Myocyte (in vitro differentiated cells): ENCODE measurements at regions not wholly inside any gene's neighbourhood (a gene's known extent, or its start where the extent isn't known, plus 50 kb on each side); places are given as distances from the start of the nearest gene placed in this dataset.

Experiments used
- DNase-seq: peaks from one replicate; pipeline ENCODE4 v3.0.0-alpha.2; 2012; ENCODE audit warnings: low read depth

DNA sequence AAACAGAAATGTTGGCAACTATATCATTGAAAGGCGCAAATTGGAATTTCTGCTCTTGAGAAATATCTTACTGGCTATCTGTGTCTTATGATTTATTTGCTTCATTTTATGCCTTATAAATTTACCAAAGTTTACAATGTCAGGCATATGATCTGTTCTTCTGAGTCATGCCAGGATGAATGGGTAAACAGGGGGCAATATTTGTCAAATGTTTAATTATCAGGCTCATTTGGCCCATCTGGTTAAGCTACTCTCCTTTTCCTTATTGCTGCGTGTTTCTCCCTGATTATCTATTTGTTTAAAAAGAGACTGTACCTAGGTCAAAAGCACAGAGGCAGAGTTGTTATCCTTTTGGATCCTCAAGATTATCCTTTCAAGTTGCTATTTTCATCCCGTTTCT is 903.8 kb upstream of the PCDH10 start:
- DNase-seq = no peak

DNA sequence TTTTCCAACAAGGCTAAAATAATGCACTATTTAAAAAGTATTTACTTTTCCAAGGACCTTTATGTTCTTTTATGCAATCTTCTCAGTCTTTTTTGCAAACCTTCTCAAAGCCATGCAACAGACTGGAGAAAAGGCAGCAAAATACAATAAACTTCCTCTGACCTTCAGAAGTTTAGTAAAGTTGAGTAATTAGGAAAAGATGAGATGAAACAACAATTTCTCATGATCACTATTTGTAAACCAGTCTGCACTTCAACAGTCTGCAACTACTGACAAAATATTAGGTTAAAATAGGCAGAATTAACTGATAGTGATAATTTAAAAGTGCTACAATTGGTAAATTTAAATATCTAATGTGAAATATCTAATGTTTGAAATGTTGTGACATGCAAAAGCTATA is 884.9 kb upstream of the PCDH10 start:
- DNase-seq = no peak

DNA sequence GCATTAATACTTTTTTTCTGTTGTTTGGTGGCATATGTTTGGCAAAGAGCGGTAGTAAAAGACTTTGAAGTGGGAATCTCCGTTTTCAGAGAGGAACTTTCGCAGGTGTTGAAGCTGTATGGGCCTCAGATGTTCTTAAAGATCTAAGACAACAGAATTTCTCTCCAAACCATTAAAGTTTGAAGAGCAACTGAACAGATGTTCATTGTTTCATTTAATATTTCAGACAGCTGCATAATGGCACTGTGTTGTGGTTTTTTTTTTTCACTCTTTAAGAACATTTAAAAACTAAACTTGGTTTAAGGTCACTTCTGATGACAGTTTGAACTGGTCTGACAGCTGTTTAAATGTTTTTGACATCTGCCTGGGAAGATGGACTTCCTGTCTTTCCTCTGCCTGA is 882.7 kb upstream of the PCDH10 start:
- DNase-seq = no peak

DNA sequence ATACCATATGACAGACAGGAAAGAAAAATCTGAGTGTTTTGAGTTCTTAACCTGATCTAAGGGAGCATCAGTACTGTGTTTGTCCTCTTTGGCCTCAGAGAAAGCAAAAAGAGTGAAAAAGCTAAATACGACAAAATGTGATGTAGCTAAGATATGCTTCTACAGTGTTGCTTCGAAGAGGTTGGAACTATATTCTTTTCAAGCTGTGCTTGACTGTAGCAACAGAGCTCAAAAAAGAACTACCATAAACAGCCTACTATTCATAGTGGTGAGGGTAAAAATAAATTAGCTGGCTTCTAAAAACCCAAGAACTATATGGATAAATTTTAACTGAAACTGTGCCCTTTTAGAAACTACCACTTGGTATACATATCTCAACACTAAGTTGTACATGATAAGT is 881.8 kb upstream of the PCDH10 start:
- no peak for DNase-seq

DNA sequence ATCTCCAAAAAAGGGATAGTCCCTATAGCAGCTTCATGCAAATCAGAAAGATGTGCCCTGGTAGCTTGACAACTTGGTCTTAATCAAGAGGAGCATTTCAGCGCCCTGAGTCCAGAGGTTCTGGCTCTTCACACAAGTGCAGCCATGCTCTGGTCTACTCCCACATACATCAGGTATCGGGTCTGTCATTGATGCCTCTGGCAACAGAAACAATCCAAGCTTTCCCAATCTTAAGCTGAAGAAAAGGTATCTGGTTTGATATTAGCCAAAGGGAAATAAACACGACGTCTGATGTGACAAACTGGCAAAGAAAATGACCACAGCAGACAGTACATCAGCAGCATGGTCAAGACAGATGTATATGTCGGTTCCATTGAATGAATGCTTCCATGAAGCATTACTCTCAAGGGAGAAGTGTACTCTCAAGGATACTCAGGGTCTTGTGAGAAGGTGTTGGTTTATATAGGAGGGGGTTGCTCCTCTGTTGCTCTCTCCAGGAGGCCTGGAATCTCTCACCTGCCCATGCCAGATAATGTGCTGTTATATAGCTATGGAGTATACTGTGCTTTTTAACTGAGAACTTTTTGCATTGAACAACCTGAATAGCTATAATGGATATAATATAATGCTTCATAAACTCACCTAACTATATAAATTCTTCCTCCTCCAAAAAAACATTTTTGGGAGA is 879.6 kb upstream of the PCDH10 start:
- DNase-seq = no peak

DNA sequence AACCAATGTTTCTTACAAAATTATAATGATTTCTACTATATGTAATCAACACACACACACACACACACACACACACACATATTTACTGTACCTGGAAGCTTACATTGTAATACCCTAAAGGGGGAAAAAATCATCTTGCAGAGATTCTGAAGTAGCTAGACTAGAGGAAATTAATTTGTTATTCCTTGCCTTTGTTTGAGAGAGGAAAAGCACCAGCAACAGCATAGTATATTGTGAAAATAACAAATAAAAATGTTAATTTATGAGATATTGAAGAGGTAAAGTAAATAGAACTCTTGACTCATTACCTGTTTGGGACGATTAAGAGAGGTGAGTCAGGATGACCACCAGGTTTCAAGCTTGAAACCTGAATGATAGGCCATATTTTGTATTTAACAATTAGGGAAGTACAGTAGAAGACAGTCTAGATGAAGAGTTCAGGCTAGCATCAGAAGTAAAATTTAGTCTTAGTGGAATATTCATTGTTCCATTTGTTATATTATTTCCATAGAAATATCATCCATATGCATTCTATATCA is 873.4 kb upstream of the PCDH10 start:
- DNase-seq = no peak

DNA sequence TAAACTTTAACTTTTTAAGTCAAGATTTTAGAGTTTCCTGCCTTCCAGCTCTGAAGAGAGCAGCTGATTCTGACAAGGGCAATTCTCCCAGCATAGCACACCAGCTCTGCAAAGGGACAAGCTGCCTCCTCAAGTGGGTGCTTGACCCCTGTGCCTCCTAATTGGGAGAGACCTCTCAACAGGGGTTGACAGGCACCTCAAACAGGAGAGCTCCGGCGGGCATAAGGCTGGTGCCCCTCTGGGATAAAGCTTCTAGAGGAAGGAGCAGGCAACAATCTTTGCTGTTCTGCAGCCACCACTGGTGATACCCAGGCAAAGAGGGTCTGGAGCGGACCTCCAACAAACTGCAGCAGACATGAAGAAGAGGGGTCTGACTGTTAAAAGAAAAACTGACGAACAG is 872.9 kb upstream of the PCDH10 start:
- DNase-seq = no peak

DNA sequence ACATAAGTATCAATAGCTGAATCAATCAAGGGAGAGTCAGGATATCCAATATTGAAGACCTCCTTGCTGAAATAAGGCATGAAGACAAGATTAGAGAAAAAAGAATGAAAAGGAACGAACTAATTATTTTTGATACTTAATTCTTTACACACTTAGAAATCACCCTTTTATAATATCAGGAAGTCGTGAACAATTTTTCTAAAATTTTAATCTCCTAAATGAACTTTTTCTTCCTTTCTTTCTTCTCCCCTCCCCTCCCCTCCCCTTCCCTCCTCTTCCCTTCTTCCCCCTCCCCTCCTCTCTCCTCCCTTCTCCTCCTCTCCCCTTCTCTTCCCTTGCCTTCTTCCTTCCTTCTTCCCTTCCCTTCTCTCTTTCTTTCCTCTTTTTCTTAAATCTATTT is 872.1 kb upstream of the PCDH10 start:
- DNase-seq = no peak

DNA sequence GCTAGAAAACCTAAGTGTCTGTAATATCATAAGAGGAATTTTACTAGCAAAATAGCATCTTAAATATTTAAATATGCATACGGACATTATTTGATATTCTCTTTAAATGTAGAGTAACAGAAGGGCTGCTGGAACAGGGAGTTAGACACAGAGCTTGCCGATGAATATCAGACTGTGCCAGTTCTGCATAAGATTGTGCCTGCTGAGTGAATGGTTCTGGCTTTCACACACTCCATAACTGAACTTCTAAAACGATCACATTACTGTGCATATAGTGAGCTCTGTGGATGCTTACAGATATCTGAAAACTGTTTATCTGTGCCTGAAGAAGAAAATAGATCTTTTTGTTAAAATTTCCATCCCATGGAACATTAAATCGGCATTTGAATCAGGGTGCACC is 867.4 kb upstream of the PCDH10 start:
- DNase-seq = no peak

DNA sequence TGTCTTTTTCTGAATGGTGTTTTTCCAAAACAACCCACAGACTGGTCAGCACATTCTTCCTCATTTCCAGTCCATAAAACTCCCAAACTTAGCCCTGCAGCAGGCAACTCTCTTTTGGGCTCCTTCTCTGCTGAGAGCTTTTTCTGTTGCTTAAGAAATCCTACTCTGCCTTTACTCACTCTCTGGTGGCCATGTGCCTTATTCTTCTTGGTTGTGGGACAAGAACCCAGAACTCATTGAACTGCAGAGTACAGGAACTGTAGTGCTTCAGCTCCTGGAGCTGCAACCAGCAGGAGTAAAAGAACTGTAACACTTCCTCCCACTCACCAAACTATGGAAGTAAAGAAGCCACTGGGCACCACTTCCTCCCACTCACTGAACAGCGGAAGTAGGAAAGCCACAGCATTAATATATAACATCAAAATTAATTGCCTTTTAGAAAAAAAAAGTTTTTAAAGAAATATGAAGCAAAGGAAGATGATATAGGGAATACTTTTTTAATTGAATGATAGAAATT is 864.1 kb upstream of the PCDH10 start:
- no peak for DNase-seq

DNA sequence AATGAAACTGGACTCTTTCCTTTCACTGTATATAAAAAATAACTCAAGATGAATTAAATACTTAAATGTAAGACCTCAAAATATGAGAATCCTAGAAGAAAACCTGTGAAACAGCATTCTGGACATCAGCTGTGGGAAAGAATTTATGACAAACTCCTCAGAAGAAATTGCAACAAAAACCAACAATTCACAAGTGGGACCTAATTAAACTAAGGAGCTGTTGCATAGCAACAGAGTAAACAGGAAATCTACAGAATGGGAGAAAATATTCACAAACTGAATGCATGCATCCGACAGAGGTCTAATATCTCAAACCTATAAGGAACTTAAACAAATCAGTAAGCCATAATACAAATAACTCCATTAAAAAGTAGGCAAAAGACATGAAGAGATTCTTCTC is 851.7 kb upstream of the PCDH10 start:
- no peak for DNase-seq

DNA sequence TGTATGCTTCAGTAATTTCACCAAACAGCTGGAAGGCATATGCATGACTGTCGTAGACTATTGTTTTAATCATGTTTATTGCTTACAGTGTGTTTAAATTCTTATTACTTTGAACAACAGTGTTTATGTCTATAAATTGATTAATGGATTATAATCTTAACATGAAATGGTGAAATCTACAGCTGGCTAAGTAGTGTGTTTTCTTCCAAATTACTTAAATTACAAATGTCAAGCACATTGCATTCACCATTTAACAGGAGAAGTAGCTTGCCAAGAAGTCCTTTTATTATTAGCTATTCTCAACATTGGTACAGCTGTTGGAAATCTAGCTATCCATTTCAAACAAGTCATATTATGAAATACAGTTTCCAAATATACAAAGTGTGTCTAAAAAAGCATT is 849.3 kb upstream of the PCDH10 start:
- DNase-seq = no peak

DNA sequence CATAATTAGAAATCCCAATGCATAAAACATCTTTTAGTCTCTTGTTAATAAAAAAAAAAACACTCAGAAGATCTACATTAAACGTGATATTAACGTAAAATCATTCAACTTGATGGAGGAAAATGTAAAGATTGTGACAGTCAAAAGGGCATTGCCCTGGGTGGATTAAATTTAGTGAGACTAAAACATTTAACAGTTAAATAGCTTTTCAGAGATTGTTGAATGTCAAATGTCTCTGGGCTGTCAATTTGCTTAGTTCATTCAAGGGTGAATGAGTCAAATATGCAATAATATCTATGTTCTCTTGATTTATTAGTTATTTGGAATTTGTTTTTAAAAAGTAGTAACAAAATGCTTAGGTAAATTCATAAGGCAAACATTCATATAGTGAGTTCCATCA is 836.6 kb upstream of the PCDH10 start:
- DNase-seq = no peak

DNA sequence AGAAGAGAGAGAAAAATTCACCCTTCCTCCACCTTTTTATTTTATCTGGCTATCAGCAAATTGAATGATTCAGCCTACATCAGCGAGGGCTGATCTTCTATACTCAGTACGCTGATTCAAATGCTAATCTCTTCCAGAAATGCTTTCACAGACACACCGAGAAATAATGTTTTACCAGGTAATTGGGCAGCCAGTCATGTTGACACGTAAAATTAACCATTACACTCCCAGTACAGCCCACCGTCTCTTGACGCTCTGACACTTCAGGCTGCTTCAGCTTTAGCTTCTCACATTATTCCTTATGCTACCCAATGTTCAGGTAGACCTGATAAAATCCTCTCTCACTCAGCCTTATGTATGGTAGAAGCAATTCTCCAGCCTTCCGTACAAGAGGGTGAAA is 835.2 kb upstream of the PCDH10 start:
- no peak for DNase-seq

DNA sequence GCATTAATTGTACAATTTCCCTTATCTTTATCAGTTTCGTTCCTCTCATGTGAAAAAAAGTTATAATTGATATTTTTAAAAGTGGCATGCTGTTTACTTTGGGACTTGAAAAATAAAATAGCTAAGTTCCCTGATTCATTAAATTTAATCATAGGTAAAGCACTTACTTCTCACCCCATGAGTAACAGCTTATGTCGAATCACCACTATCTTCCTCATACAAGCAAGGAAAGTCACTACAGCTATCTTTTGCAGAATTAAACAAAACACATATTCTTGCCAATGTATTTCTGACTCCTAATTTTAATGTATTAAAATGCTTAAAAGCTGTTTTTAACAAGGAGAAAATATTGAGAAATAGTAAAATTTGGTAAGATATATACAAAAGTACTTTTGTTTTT is 832.4 kb upstream of the PCDH10 start:
- DNase-seq = no peak

DNA sequence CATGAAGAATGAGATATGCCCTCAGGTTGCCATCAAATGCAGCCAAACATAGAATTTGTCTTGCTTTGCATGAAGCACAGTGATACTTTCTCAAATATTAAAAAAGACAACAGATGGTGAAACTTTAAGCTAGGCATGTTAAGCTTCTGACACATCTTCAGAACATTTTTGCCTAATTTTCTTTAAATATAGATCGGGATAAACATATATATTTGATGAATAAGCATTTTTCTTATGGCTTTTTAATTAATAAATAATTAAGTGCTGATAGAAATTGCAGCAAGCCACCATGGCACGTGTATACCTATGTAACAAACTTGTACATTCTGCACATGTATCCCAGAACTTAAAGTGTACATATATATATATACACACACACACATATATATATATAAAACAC is 831.2 kb upstream of the PCDH10 start:
- no peak for DNase-seq

DNA sequence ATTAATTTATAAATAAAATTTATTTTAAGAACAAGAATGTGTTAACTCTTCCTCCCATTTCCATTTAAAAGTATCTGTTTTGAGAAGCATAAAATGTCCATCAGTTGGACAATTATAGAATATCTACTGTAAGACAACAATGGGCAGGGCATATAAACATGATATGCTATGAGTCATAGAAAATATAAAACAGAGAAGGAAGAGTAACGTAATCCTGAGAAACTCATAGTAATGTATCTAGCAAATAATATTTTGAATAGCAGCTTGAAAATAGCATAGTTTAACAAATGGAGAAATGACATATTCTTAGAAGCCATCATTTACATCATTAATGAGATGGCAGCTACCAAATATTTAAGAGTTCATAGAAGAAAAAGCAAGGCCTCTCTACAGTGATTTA is 820.3 kb upstream of the PCDH10 start:
- DNase-seq = no peak

DNA sequence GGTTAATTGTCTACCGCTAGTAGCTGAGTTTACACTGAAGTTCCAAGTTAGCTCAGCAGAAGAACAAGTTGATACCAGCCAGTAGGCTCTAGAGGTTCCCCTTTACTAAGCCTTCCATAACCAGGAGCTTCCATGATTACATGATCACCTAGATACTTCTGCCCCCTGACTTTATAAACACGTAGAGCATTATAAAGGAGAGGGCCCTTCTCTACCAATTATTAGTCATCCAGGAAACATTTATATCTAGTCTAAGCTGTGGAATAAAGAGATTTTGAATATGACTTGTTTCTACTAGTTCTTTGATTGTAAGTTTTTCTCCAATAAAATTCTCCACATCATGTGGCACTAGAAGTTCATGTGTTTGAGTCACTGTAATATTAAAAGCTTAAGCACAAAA is 818.1 kb upstream of the PCDH10 start:
- DNase-seq = no peak

DNA sequence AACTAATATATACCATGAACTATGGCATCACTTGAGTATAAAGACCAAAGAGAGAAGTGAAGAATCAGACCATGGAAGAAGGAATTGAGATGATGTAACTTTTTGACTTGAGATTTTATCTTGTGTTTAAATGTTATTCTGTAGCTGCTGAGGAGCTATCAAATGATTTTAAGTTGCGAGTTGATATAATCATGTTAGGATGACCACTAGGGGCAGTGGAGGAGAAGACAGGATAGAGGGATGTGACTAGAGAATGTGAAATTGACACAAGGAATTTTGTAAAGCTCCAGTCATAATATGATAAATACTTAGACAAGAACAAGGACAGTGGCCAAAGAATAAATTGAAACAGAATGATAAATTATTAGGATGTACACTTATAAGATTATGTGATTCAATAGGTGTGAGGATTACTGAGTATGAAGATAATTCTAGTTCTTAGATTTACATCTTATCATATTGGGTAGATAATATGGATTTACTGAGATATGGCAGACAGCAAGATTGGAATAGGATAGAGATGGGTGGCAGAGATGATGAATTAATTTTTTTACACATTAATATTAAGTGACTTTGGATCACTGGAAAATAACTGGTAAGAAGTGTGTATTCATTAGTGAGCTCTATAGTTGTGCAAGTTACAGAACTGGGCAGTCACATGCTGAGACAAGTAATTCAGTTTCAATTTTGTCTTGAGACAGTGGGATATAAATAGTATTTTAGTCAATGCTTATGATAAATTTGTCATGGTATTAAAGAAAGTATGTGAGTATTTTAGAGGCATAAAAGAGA is 816.0 kb upstream of the PCDH10 start:
- no peak for DNase-seq

DNA sequence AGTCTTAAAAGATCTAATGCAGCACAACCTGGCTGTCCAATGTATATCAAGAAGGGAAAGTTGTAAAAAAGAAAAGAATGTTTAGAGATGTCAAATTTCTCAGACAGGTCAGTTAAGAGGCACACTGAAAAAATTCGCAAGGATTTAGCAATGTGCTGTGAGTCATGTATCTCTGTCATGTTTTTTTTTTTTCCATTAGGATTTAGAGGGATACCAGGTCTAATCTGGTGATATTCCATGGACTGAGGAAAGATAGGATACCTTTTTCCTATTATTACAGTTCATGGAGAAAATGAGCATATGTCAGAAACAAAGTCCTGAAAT is 815.4 kb upstream of the PCDH10 start:
- no peak for DNase-seq

DNA sequence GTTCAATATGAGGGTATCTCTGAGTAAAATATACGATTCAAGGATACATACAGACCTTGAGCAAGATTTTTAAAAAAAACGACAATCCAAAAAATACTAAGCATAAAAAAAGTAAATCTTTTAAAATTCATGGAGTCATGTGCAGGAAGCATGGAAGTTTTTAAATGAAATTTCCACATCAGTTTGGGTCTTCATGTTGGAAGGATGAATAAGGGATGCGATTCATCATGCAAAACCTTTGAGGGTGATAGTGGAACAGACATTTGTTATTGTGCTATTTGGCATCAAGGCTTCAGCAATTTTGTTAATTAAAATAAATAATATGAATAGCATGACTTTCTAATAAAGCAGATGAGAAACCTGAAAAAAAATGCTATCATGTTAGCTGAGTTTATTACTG is 815.0 kb upstream of the PCDH10 start:
- DNase-seq = no peak

DNA sequence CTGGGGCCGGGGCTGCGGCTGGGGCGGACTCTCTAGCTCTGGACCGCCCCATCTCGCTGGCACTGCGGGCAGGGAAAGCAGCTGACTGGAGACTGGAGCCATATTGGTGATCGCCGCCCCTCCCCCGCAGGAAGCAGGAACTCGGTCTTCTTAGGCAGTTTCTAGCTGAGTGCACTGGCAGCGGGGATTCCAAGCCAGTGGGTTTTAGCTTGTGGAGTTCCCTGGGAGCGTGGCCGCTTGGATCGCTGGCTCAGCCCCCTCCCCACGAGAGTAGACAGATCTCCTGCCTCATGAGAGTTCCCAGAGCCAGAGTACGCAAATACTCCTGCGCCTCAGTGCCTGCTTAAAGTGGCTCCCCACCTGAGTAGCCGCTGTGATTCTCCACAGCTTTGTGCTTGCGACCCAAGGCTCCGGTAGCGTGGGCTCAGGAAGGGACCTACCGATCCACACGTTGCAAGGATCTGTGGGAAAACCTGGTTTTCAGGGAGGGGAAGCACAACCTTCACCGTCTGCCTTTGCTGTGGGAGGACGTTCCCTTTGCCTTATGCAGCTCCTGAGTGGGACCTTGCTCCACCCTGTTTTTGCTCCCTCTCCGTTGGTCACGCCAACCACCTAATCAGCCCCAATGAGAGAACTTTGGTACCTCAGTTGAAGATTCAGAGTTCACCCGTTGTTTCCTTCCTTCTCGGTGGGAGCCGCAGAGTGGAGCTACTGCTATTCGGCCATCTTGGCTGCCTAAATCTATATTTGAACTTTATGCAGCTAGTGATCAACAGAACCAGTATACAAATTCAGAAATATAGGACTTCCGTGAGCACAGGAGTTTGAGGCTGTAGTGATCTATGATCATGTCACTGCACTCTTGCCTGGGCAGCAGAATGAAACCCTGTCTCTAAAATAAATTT is 803.9 kb upstream of the PCDH10 start:
- no peak for DNase-seq
